ENCODE measurements at regions not wholly inside any gene's neighbourhood (a gene's known extent, or its start where the extent isn't known, plus 50 kb on each side); places are given as distances from the start of the nearest gene placed in this dataset.

- TF ChIP-seq YY1 (IDR thresholded peaks at IDR 0.05; ENCODE audit: low read depth) (no peak), TAF1 (IDR thresholded peaks at IDR 0.05; ENCODE audit: low read depth) (no peak), REST (IDR thresholded peaks at IDR 0.05; ENCODE audit: low read depth) (no peak), ZBTB7A (IDR thresholded peaks at IDR 0.05; ENCODE audit: low read depth) (no peak)
Observed at GRCh38 chr2:138365581-138365980, 136.0 kb upstream of the SPOPL start.

- TF ChIP-seq EGR1 (IDR thresholded peaks at IDR 0.05) = no peak
- no peak for TF ChIP-seq TAF1 (IDR thresholded peaks at IDR 0.05; ENCODE audit: low read depth)
- TF ChIP-seq TCF12 (IDR thresholded peaks at IDR 0.05; ENCODE audit: low read depth) = no peak
- no peak for TF ChIP-seq EP300 (IDR thresholded peaks at IDR 0.05; ENCODE audit: borderline replicate concordance)
- no peak for TF ChIP-seq RAD21 (IDR thresholded peaks at IDR 0.05; ENCODE audit: low read depth)
- no peak for TF ChIP-seq CEBPB (IDR thresholded peaks at IDR 0.05)
- TF ChIP-seq CREB1 (IDR thresholded peaks at IDR 0.05; ENCODE audit: low read depth) = no peak
- TF ChIP-seq TEAD4 (IDR thresholded peaks at IDR 0.05) = no peak
- TF ChIP-seq REST (IDR thresholded peaks at IDR 0.05; ENCODE audit: low read depth) = no peak
- no peak for TF ChIP-seq ZBTB7A (IDR thresholded peaks at IDR 0.05; ENCODE audit: low read depth)
- no peak for TF ChIP-seq YY1 (IDR thresholded peaks at IDR 0.05; ENCODE audit: low read depth)
- no peak for TF ChIP-seq MAX (IDR thresholded peaks at IDR 0.05)
- no peak for TF ChIP-seq USF1 (IDR thresholded peaks at IDR 0.05)
- TF ChIP-seq FOXM1 (IDR thresholded peaks at IDR 0.05; ENCODE audit: borderline replicate concordance, low read depth) = no peak
- TF ChIP-seq NFIC (IDR thresholded peaks at IDR 0.05) = no peak
Observed at GRCh38 chr2:138369856-138370255, 131.7 kb upstream of the SPOPL start.

- TF ChIP-seq RAD21 (IDR thresholded peaks at IDR 0.05; ENCODE audit: low read depth) (peak; percentile 70), ZBTB7A (IDR thresholded peaks at IDR 0.05; ENCODE audit: low read depth) (no peak), FOXM1 (IDR thresholded peaks at IDR 0.05; ENCODE audit: borderline replicate concordance, low read depth) (no peak), YY1 (IDR thresholded peaks at IDR 0.05; ENCODE audit: low read depth) (no peak), TCF12 (IDR thresholded peaks at IDR 0.05; ENCODE audit: low read depth) (no peak), REST (IDR thresholded peaks at IDR 0.05; ENCODE audit: low read depth) (no peak), NFIC (IDR thresholded peaks at IDR 0.05) (no peak), CREB1 (IDR thresholded peaks at IDR 0.05; ENCODE audit: low read depth) (no peak)
Observed at GRCh38 chr2:138373993-138374408, 127.6 kb upstream of the SPOPL start.

GRCh38 chr2:138381373-138381772 is 120.2 kb upstream of the SPOPL start:
- TF ChIP-seq TCF12 (IDR thresholded peaks at IDR 0.05; ENCODE audit: low read depth) (no peak), EP300 (IDR thresholded peaks at IDR 0.05; ENCODE audit: borderline replicate concordance) (no peak), CEBPB (IDR thresholded peaks at IDR 0.05) (no peak), YY1 (IDR thresholded peaks at IDR 0.05; ENCODE audit: low read depth) (no peak), RAD21 (IDR thresholded peaks at IDR 0.05; ENCODE audit: low read depth) (no peak), REST (IDR thresholded peaks at IDR 0.05; ENCODE audit: low read depth) (no peak), NFIC (IDR thresholded peaks at IDR 0.05) (no peak), CREB1 (IDR thresholded peaks at IDR 0.05; ENCODE audit: low read depth) (no peak), USF1 (IDR thresholded peaks at IDR 0.05) (no peak), TAF1 (IDR thresholded peaks at IDR 0.05; ENCODE audit: low read depth) (no peak), MAX (IDR thresholded peaks at IDR 0.05) (no peak), FOXM1 (IDR thresholded peaks at IDR 0.05; ENCODE audit: borderline replicate concordance, low read depth) (no peak), EGR1 (IDR thresholded peaks at IDR 0.05) (no peak), TEAD4 (IDR thresholded peaks at IDR 0.05) (no peak), ZBTB7A (IDR thresholded peaks at IDR 0.05; ENCODE audit: low read depth) (no peak)

Measured in Ishikawa (cell line).